Stimulated activated CD4-positive, alpha-beta T cell treated with anti-CD3 and anti-CD28 coated beads, Interleukin-1b, Interleukin-23, amount 100 ng/mL, for 1 hour (primary cell): ENCODE measurements at regions not wholly inside any gene's neighbourhood (a gene's known extent, or its start where the extent isn't known, plus 50 kb on each side); places are given as distances from the start of the nearest gene placed in this dataset.

Source experiments
- DNase-seq, 2 donors: peaks; one replicate each; pipeline ENCODE4 v3.0.0-alpha.2; 2020; ENCODE audit warnings: low read depth in 2 of 2

- DNase-seq = no peak
These were observed 253.0 kb downstream of the QKI start for GRCh38 chr6:163667372-163668060.

GRCh38 chr6:163665464-163665863 is 250.9 kb downstream of the QKI start:
- DNase-seq = no peak

- DNase-seq = no peak
These were observed 249.1 kb downstream of the QKI start for GRCh38 chr6:163663575-163663974.

- DNase-seq = no peak
These were observed 248.2 kb downstream of the QKI start for GRCh38 chr6:163662604-163663225.

GRCh38 chr6:163661272-163661671 is 246.8 kb downstream of the QKI start:
- no peak for DNase-seq

- DNase-seq = no peak
These were observed 245.3 kb downstream of the QKI start for GRCh38 chr6:163659803-163660202.

- DNase-seq = no peak
These were observed 241.0 kb downstream of the QKI start for GRCh38 chr6:163655217-163656121.

DNA sequence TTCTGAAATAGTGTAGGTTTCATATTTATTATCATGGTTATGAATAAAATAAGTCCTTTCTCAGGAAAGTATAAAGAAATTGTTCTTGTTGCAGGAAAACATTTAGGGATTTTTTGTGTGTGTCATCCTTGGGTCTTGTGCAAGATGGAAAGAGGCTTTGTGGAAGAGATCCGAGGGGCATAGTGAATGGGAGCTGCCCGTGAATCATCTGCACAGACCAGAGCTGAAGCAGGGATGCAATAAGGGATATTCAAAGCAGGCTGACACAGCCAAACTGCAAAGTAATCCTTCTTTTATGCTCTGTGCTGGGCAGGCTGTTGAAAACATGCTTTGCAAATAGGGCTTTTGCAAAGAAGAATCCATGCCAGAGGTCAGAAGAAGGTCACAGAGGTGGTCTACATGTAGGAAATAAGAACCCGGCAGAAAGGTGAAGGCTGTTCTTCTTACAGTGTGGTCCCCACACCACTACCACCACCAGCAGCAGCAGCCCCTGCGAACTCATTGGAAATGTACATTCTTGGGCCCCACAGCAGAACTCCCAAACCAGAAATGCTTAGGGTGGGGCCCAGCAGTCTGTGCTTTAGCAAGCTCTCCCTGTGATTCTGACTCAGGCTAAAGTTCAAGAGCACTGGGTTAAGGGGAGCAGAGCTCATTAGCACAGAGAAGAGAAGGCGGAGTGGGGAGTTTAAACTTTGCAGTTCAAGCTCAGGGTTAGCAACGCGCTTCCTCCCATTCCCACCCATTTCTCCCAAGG is 237.6 kb downstream of the QKI start:
- no peak for DNase-seq

GRCh38 chr6:163651426-163651825 is 236.9 kb downstream of the QKI start:
- no peak for DNase-seq

DNA sequence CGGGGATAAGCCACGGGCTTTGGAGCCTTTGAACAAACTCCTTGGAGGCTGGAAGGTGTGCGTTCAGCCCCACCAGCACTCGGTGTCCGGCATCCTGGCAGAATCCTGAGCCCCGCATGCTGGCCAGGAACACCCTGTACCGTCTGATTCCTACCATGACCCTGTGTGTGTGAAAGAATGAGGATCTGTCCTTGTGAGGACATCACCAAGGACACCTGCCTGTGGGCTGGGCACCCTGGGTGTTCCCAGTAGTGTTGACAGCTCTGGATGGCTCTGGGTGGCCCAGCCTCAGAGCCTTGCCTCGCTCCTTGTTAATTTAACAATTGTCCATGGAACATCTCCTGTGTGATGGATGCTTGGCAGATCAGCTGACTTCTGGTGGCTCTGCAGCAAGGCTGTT is 234.3 kb downstream of the QKI start:
- DNase-seq = no peak

DNA sequence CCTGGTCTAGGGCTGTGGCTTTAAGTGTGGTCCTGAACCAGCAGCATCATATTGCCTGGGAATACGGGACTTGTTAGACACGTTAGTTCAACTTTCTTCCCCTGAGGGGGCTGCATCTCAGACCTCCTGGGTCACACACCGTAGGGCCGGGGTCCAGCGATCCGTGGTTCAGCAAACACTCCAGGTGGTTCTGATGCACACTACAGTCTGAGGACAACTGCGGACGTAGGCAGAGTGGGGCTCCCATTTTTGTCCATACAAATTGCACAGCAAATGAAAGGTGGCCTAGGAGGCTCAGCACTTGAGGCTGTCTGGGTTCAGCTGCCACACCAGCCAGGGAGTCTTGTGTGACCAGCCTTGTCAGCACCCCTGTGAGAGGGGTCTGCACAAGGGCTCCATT is 233.1 kb downstream of the QKI start:
- no peak for DNase-seq

- no peak for DNase-seq
These were observed 232.3 kb downstream of the QKI start for GRCh38 chr6:163646866-163647265.

DNA sequence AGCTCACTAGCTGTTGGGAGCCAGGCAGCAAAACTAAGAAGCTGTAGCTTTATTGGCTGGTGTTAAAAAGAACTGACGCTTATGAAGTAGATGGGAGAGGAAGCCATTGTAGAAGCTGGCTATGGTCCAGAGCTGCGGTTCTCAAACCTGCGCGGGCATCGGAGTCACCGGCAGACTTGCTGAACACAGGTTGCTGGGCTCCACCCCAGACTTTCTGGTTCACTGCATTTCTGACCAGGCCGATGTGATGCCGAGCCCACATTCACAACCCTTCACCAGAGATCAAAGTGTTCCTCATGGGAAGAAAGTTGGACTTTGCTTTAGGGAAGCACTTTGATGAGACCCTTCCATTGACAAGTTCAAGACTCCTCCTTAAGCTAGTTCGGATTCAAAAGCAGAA is 231.6 kb downstream of the QKI start:
- DNase-seq = no peak

DNA sequence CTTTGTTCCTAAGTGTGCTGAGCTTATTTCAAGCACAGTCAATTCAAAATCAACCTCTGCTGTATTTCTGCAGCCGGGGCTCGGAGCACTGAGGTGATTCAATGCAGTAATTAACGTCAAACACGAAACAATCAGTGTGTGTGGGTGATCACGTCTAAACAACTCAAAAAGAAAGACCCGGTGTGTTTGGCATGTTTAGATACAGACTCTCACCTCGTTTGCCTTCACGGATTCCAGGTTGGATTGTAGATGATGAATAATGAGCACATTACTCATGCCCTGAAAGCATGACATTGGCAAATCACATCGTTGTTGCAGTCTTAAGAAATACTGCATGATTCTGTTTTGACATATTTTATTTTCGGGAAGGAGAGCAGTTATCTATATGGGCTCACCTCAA is 231.0 kb downstream of the QKI start:
- DNase-seq = no peak

GRCh38 chr6:163643866-163644265 is 229.3 kb downstream of the QKI start:
- DNase-seq = no peak

GRCh38 chr6:163641706-163642105 is 227.2 kb downstream of the QKI start:
- no peak for DNase-seq

GRCh38 chr6:163640641-163641040 is 226.1 kb downstream of the QKI start:
- no peak for DNase-seq

DNA sequence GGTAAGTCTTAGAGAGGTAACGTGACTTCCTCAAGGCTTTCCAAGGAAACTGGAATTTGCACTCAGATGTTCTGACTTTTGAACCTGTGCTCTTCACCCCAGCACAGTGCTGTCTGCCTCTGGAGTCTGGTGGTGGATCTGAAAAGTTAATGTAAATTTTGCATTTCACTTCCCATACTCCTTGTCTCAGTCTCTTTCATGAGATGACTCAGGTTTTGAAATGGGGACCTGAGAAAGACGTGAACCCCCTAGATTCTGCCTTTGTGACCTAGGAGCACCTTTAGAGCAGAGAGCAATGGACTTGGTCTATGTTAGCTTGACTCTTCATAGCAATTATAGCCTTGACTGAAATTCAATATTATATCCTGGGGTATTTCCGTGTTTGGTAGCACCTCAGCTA is 223.0 kb downstream of the QKI start:
- no peak for DNase-seq

GRCh38 chr6:163635731-163636364 is 221.3 kb downstream of the QKI start:
- DNase-seq = no peak

DNA sequence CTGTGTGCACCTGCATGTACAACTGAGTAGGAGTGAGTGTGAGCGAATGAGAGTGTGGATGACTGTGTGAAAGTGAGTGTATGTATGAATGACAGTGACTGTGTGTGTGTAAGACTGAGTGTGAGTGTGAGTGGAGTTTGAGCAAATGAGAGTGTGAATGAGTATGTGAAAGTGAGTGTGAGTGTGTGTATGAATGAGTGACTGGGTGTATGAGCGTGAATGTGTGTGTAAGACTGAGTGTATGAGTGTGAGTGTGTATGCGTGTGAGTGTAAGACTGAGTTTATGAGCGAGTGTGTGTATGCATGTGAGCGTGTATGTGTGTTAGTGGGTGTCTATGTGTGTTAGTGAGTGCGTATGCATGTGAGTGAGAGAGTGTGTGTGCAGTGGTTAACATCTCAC is 220.8 kb downstream of the QKI start:
- no peak for DNase-seq
